ENCODE measurements at regions not wholly inside any gene's neighbourhood (a gene's known extent, or its start where the extent isn't known, plus 50 kb on each side); places are given as distances from the start of the nearest gene placed in this dataset.
"Not testable (repeated sequence)": the region's sequence is repeated elsewhere in the genome, so short reads cannot be mapped to it uniquely, and the experiment has no call there.

DNA sequence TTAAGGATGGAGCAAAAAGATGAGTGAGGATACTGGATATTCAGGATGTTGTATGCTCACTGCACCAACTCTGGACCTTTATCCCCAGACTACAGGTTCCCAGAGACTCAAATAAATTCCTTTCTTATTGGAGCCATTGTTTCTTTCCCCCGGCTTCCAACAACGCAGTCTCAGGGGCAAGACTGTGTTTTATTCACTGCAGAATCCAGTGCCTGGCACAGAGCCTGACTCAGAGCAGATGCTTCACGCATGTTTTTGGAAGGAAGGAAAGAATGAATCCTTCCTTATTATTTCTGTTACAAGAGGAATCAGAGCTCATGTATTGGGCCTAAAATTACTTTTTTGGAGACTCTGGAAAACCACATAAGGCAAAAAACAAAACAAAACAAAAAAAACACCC, 96.0 kb upstream of the VGLL4 start:
- DNase-seq, result peak in 1 of 2 experiments; percentile 6

- no peak for DNase-seq
These were observed 95.4 kb upstream of the VGLL4 start for GRCh38 chr3:11739123-11739522.

GRCh38 chr3:11737742-11738141, 94.0 kb upstream of the VGLL4 start:
- no peak for DNase-seq

DNA sequence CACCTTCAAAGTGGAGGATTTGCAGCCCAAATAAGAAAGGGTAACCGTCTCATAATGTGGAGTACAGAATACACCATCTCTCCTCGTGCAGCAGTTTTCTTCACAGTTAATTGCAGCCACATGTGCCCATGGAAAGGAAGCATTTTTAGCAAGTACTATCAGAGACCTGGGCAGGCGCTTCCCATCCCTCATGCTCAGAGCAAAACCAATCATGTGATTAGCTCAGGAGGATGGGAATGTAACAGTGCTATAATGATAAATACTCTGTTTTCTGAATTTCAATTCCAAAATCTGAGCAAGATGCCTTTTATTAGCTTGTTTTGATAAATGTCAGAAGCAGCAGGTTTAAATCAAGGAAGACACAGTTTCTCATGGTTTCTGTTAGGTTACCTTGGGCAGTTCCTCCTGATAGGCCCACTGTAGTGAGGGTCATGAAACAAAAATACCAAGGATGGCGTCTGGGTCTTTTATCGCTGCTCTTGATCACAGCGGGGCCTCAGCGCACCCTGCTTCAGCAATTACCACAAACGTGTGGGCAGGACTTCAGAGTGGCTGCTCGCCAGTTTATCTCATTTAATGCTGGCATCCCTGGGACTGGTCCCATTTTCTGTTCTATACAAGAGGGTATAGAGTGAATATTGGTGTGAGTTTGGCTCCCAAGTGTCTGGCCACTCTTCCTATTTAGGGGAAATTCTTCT, 92.6 kb upstream of the VGLL4 start:
- no peak for DNase-seq

DNA sequence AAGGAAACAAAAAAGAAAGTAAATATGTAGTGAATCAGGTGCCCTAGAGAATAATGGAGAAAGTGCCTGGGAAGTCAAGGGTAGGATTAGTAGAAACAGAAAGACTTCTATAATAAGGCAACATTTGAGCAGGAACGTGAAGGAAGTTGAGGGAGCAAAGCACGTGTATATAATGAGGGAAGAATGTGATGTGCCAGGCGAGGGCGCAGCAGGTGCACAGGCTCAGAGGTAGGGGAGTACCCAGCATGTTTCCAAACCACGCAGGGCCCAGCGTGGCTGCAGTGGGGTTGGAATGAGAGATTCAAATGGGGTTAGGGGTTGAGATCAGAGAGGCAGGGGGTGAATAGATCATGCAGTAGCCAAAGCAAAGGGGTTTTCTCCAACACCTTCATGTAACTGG, 91.9 kb upstream of the VGLL4 start:
- DNase-seq, result no peak

DNA sequence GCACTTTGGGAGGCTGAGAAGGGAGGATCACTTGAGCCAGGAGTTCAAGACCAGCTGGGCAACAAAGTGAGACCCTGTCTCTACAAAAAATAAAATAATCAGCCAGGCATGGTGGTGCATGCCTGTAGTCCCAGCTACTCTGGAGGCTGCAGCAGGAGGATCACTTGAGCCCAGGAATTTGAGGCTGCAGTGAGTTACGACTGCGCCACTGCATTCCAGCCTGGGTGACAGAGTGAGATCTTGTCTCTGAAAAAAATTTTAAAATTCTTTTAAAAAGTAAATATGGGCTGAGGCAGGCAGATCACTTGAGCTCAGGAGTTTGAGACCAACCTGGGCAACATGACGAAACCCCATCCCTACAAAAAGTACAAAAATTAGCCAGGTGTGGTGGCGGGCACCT, 91.4 kb upstream of the VGLL4 start:
- DNase-seq, result not testable (repeated sequence)

DNA sequence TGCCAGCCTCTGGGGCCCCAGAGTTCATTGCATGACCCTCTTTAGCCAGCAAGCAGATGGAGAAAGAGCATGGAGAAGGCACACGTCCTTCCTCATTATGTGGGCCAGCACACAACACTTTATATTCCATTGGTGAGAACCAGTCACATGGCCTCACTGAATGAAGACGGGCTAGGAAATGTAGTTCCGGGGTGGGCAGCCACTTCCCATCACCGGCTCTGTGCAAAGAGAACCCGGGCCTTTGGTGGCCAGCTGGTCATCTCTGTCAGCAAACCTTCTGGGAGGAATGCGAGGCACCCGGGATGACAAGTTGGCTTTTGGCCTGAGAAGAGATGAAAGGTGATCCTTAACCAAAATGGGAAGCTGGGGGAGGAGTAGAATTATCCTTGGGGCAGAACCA, 90.2 kb upstream of the VGLL4 start:
- DNase-seq, result no peak

GRCh38 chr3:11727207-11727606, 83.5 kb upstream of the VGLL4 start:
- no peak for DNase-seq

GRCh38 chr3:11726146-11726545, 82.4 kb upstream of the VGLL4 start:
- no peak for DNase-seq

DNA sequence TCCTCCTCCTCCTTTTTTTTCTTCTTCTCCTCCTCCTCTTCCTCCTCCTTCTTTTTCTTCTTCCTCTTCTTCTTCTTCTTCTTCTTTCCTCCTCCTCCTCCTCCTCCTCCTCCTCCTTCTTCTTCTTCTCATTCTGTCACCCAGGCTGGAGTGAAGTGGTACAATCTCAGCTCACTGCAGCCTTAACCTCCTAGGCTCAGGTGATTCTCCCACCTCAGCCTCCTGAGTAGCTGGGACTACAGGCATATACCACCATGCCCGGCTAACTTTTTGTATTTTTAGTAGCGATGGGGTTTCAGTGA, 81.6 kb upstream of the VGLL4 start:
- not testable (repeated sequence) for DNase-seq

DNA sequence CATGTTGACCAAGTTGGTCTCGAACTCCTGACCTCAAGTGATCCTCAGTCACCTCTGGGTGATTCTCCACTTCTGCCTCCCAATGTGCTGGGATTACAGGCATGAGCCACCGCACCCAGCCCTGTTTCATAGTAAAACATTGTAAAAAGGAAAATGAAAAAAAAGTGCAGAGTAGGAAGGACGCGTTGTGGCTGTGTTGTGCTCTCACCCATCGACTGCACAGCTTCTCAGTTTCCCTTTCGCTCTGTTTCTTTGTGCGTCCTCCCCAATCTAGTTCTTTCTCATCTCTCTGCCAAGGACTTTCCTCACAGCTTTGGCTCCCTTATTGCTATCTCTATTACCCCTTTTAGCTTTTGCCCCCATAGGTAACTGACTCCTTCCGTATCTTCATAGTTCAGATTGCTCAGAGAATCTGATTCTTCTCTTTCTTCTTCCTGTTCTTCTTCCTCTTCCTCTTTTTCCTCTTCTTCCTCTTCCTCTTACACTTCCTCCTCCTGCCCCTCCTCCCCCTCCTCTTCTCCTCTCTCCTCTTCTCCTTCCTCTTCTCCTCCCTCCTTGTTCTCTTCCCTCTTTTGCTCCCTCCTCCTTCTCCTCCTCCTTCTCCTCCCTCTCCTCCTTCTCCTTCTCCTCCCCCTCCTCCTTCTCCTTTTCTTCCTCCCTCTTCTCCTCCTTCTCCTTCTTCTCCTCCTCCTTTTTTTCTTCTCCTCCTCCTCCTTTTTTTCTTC, 81.1 kb upstream of the VGLL4 start:
- no peak for DNase-seq

- DNase-seq, result no peak
These were observed 77.8 kb upstream of the VGLL4 start for GRCh38 chr3:11721479-11721878.

DNA sequence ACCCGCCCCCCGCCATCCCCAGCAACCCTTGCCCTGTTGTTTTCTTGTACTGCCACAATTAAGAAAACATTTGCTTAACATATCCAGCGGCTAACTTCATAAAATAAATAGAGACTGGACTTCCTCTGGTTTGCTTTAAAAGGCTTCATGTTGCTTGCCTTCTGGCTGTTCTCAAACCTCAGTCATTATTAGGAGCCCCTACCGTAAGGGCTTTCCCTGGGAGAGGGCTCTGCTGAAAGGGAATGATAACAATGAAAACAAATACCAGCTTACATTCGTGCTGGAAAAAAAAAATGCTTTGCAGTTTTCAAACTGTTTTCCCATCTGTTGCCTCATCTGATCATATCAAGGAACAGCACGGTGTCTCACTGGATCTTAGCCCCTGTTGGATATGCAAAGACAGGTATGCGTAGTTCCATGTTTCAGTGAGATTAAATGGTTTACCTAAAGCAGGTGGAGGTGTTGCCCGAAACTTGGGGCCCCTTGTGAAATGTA, 77.2 kb upstream of the VGLL4 start:
- DNase-seq, result no peak

GRCh38 chr3:11720304-11720898, 76.7 kb upstream of the VGLL4 start:
- peak in 1 of 2 experiments; percentile 73 for DNase-seq

GRCh38 chr3:11719406-11720303, 75.9 kb upstream of the VGLL4 start:
- DNase-seq, result peak in 1 of 2 experiments; percentile 62

DNA sequence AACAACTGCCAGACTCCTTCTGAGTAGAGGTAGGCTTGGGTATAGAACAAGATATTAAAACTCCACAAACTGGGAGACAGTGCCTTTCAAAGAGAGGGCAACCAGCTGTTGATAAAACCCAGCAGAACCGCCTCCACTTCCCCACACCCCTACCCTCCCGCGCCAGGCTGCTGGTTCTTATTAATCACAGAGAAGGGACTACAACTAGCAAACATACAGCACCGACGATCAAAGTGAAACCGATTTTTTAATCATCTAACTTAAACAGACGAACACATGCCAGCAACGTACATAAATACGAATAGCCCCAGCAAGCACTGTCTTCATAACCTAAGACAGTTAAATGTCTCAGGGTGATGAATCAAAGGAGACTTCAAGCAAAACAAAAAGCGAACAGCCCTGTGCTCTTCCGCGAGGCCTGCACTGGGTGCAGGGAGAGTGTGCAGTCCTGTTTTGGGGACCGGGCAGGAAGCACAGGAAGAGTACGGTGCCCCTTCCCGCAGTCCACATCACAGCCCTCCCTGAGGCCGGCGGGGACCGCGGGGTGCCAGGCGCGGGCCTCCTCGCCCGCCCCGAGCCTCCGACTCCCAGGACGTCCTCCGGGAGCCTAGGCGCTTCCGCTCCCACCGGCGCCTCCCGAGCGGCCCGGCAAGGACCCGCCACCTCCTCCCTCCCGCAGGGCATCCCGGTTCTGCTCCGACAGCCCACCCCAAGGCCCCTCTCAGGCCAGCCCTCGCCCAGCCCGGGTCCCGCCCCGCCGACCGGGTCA, 75.1 kb upstream of the VGLL4 start:
- no peak for DNase-seq

DNA sequence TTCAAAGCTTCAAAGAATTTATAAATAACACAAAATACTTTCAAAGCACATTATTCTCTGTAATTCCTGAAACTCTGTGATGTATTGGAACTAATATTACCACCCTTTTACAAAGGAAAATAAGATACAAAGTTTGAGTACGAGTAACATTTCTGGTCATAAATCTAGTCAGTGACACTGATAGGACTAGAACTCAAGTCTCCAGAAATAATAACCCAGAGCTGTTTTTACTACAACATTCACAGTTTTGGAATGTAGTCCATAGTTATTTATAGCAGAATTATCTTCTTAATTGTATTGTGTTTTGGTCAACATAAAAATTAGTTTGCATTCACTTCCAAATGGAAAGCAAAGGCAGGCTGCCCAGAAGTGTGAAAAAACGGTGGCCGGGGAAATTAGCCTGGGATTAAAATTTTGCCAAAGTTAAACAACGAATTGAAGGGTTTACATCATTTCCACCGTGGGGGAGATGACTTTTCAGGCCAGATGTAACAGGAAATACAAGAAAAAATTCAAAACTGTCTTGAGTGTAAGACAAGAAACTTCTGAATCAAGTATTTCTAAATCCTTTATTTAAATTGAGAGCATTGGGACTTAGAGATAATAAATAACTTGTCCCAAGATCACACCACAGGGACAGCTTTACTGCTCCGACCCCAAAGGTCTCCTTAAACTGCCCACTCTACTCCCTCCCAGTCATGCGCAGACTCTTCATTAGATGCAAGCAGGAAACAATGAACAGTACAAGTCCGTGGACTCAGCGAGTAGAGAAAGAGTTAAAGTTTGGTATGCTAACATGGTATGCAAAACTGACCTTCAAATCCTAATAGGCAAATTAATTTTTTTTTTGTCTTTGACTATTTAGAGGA, 74.3 kb upstream of the VGLL4 start:
- DNase-seq, result no peak

GRCh38 chr3:11717301-11717700, 73.6 kb upstream of the VGLL4 start:
- no peak for DNase-seq

GRCh38 chr3:11716573-11717290, 73.0 kb upstream of the VGLL4 start:
- DNase-seq, result no peak

DNA sequence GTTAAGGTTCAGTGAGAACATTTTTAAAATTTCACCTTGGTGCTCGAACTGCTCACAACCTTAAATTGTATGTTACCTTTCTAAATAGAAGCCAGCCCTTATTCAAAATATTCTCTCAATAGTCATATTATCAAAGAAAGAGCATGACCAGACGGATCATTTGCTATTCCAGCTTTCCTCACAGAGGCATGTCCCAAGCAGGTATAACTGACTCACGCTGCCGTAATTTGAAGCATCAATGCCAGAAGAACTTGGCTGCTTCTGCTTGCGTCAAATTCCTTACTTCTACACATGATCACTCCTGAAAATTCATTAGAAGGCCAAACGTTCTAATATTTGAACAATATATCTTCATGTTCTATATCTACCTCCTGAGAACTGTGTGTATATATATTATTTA, 69.5 kb upstream of the VGLL4 start:
- no peak for DNase-seq

DNA sequence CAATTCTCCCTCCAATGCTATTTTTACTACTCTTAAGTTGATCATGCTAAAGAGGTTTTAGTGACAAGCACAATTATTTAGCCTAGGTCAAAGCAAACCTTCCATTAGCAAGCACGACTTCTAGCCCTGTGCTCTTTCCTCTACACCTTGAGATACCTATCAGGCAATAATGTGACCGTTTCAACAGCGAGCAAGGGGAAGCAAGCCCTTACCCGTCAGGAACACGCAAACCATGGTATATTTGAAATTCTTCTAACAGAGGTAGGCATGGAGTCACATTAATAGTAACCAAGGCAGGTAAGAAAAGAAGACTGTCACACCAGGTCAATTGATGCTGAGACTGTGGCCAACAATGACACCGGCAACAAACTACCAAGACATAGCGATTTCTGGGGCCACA, 68.9 kb upstream of the VGLL4 start:
- DNase-seq, result no peak

All from NCI-H446 (cell line).